BJ (cell line): ENCODE measurements at regions not wholly inside any gene's neighbourhood (a gene's known extent, or its start where the extent isn't known, plus 50 kb on each side); places are given as distances from the start of the nearest gene placed in this dataset.
"Not testable (repeated sequence)": the region's sequence is repeated elsewhere in the genome, so short reads cannot be mapped to it uniquely, and the experiment has no call there.

Experiments
- CTCF ChIA-PET: fragments of 350-600 bp; formaldehyde crosslinking; extraction: SDS; loops from one replicate; lab custom pipeline; 2021; ENCODE audit warnings: antibody characterized with exemption, inconsistent platforms; lab: Yijun Ruan, JAX
- POLR2A ChIA-PET: fragments of 300-600 bp; sonication (Branson Sonifier 250); formaldehyde crosslinking; extraction: SDS; loops from one replicate; lab custom pipeline; 2021; ENCODE audit warnings: antibody characterized with exemption; lab: Charles Lee
- DNase-seq: peaks from one replicate; pipeline ENCODE4 v3.0.0-alpha.2; 2011; ENCODE audit warnings: low read depth
- H3K27me3 ChIP-seq: 2 replicates; pipeline ENCODE4 v1.6.0; 2011; ENCODE audit warnings: low read length; ENCODE audit not compliant: control insufficient read depth, insufficient read depth
- H3K36me3 ChIP-seq: 2 replicates; pipeline ENCODE4 v1.5.1; 2011; ENCODE audit warnings: low read length; ENCODE audit not compliant: control insufficient read depth, insufficient read depth
- H3K4me3 ChIP-seq: 2 replicates; pipeline ENCODE4 v1.5.1; 2011; ENCODE audit warnings: low read depth, mild to moderate bottlenecking, control low read depth, low read length
- TF ChIP-seq, protein P1 (sequence below): IDR thresholded peaks from 2 replicates; pipeline ENCODE4 v1.5.1; 2011; ENCODE audit warnings: low read depth, mild to moderate bottlenecking, control low read depth, inconsistent platforms, low read length, moderate library complexity; ENCODE audit not compliant: insufficient read depth

DNA sequence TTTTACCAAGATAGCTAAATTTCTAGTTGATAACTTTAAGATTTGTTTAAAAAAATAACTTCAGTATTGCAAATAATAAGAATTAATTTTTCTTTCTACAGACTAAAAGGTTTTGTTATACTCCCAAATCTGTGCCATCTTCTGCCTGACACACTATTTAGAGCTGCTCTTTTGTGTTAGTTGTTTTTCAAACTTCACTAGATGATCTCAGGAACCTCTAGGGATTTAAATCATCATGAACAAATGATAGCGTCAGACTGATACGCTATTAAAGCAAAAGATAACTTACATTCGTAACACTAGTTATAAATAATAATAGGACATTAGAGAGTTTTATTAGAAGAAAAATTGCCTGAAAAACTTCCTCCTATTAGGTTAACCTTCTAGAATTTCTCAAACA lies 243.1 kb upstream of the CXADR start:
- CTCF ChIA-PET = no interaction called here
- H3K36me3 ChIP-seq = no peaks in the 10 kb centered on the region

DNA sequence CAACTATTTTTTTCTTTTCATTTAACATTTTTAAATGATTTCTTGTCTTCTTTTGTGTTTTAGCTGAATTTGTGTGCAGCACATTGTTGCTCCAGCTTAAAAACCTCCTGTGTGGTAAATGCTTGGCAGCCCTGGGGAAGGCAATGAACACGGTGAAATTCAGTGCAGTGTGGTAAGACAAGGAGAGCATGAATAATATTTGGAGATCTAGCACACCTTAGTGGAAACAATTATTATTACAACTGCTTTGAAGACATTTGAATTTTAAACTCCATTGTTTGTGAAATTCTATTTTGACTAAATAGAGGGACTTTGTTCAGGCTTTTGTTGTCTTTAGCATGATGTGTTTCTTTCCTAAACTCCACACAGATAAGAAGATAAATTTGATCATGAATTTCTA lies 242.6 kb upstream of the CXADR start:
- Histone ChIP-seq H3K36me3 (no peaks in the 10 kb centered on the region), H3K27me3 (no peaks in the 10 kb centered on the region), H3K4me3 (no peak overlapping the region)
- ChIA-PET POLR2A (no interaction called here), CTCF (no interaction called here)
- TF ChIP-seq, protein P1, sequence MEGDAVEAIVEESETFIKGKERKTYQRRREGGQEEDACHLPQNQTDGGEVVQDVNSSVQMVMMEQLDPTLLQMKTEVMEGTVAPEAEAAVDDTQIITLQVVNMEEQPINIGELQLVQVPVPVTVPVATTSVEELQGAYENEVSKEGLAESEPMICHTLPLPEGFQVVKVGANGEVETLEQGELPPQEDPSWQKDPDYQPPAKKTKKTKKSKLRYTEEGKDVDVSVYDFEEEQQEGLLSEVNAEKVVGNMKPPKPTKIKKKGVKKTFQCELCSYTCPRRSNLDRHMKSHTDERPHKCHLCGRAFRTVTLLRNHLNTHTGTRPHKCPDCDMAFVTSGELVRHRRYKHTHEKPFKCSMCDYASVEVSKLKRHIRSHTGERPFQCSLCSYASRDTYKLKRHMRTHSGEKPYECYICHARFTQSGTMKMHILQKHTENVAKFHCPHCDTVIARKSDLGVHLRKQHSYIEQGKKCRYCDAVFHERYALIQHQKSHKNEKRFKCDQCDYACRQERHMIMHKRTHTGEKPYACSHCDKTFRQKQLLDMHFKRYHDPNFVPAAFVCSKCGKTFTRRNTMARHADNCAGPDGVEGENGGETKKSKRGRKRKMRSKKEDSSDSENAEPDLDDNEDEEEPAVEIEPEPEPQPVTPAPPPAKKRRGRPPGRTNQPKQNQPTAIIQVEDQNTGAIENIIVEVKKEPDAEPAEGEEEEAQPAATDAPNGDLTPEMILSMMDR = peak; percentile 23; the same call in 1 of the 2 replicates
- peak; percentile 1 for DNase-seq

More for the DNA sequence above, 243.1 kb upstream of the CXADR start:
- TF ChIP-seq, protein P1 = no peak
- POLR2A ChIA-PET = no interaction called here
- Histone ChIP-seq H3K27me3 (no peaks in the 10 kb centered on the region), H3K4me3 (no peak overlapping the region)
- no peak for DNase-seq

DNA sequence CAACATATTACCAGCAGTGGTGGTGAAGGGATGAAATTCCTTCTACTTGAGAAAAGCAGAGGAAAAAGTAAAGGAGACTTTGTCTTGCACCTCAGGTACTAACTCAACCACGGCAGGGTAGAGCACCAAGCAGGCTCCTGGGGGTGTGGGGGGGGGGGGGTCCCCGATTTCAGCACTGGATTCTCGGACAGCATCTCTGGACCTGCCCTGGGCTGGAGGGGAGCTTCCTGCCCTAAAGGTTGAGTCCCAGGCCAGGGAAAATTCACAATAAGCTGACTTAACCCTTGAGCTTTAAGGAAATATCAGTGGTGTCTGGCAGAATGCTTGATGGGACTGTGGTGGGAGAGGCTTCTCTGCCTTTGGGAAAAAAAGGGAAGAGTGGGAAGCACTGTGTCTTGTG lies 233.2 kb upstream of the CXADR start:
- Histone ChIP-seq H3K36me3 (no peaks in the 10 kb centered on the region), H3K27me3 (no peaks in the 10 kb centered on the region), H3K4me3 (no peak overlapping the region)
- TF ChIP-seq, protein P1 = no peak
- CTCF ChIA-PET = no interaction called here
- POLR2A ChIA-PET = no interaction called here
- DNase-seq = no peak

DNA sequence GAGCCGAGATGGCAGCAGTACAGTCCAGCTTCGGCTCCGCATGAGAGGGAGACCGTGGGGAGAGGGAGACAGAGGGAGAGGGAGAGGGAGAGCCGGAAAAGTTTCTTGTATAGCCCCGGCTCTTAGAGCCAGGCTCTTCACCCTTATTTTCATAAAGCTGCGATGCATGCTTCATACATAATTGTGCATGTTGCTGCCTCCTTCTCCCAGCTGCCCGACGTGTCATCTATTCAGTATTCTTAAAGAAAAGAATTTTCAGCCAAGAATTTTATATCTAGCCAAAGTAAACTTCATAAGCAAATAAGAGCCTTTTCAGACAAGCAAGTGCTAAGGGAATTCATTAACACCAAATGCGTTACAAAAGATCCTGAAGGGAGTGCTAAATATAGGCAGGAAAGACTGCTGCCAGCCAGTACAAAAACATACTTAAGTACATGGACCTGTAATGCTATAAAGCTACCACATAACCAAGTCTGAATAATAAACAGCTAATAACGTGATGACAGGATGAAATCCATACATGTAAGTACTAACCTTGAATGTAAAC lies 219.8 kb upstream of the CXADR start:
- DNase-seq, POLR2A ChIA-PET, H3K36me3 ChIP-seq, H3K4me3 ChIP-seq, CTCF ChIA-PET, H3K27me3 ChIP-seq: not testable (repeated sequence)

DNA sequence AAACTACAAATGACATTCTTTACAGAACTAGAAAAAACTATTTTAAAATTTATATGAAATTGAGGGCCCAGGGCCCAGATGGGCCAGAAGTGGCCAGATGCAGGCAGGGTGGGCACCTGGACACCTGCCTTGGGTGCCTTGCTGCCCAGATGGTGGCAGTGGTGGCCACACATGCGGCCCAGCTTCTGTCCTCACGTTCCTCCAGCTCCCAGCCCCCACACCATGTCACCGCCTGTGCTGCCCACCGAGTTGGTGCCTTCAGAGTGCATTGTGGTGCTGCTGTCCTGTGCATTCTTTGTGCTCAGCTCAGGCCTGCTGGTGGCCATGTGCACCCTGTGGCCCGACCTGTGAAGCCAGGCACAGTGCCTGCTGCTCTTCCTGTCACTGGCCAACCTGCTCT lies 216.8 kb upstream of the CXADR start:
- H3K36me3 ChIP-seq = no peaks in the 10 kb centered on the region
- no peak overlapping the region for H3K4me3 ChIP-seq
- DNase-seq = no peak
- H3K27me3 ChIP-seq = no peaks in the 10 kb centered on the region
- ChIA-PET CTCF (no interaction called here), POLR2A (no interaction called here)
- TF ChIP-seq, protein P1 = no peak

DNA sequence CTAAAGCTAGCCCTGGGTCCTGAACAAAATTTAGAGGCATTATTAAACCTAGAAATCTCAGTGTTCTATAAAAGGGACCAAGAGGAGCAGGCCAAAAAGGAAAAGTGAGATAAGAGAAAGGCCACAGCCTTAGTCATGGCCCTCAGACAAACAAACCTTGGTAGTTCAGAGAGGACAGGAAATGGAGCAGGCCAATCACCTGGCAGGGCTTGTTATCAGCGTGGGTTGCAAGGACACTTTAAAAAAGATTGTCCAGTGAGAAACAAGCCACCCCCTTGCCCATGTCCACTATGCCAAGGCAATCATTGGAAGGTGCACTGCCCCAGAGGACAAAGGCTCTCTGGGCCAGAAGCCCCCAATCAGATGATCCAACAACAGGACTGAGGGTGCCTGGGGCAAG lies 213.3 kb upstream of the CXADR start:
- POLR2A ChIA-PET = not testable (repeated sequence)

DNA sequence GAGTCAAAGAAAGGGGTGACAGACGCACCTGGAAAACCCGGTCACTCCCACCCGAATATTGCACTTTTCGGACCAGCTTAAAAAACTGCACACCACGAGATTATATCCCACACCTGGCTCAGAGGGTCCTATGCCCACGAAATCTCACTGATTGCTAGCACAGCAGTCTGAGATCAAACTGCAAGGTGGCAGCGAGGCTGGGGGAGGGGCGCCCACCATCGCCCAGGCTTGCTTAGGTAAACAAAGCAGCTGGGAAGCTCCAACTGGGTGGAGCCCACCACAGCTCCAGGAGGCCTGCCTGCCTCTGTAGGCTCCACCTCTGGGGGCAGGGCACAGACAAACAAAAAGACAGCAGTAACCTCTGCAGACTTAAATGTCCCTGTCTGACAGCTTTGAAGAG lies 185.1 kb upstream of the CXADR start:
- POLR2A ChIA-PET, H3K4me3 ChIP-seq, CTCF ChIA-PET, H3K36me3 ChIP-seq, DNase-seq, H3K27me3 ChIP-seq: not testable (repeated sequence)

More for the DNA sequence above, 213.3 kb upstream of the CXADR start:
- not testable (repeated sequence) for DNase-seq, H3K27me3 ChIP-seq, H3K36me3 ChIP-seq, H3K4me3 ChIP-seq
- CTCF ChIA-PET = interaction anchor here (0.9 kb wide), 1 partner anchor 1328 kb away, joined by 3 read pairs; no protein-coding TSS in a partner anchor
